GM21825 (cell line): ENCODE measurements at regions not wholly inside any gene's neighbourhood (a gene's known extent, or its start where the extent isn't known, plus 50 kb on each side); places are given as distances from the start of the nearest gene placed in this dataset.
"Not testable (repeated sequence)": the region's sequence is repeated elsewhere in the genome, so short reads cannot be mapped to it uniquely, and the experiment has no call there.

ENCODE experiments used
- ATAC-seq: cut with Tn5 transposase; IDR thresholded peaks from one replicate; pipeline ENCODE4 v1.9.1; 2021; ENCODE audit warnings: mild to moderate bottlenecking, moderate library complexity; ENCODE audit not compliant: unreplicated experiment

- no peak for ATAC-seq
Measured at GRCh38 chr7:34385384-34385783, 272.6 kb upstream of the NPSR1 start.

- ATAC-seq = no peak
Measured at GRCh38 chr7:34389332-34390078, 268.5 kb upstream of the NPSR1 start.

DNA sequence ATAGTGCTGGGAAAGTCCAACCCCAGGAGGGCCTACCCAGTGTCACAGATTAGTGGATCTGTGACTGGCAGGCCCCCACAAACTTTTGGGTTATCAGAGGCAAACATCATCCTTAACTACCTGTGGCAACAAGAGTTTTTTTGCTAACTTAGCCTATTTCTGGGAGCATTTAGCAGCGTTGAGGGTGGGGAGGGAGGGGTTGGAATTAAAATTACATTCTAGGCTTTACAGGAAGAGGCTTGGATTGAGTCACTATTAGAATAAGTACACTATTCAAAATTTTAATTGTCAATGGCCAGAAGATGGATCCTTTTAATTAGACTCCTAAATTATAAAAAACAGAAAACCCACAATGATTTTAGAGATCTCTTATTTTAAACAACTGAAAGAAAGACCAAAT is 267.9 kb upstream of the NPSR1 start:
- no peak for ATAC-seq

DNA sequence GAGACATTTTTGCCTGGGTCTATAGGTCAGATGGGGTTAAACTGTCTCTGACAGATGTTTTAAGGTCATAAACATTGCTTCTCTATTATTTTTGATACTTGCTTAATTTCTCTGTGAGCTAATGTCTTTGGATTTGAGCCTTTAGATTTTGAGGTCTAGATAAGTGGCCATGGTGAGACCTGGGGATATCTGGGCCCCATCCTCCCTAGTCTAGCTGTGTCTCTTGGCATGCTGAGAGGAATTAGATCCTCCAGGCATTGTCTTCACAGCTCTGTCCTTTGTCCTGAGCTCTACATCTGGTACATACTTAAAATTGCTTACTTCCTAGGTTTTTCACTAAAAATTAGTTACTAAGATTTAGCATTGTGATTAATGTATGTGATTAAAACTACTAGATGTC is 265.0 kb upstream of the NPSR1 start:
- no peak for ATAC-seq

DNA sequence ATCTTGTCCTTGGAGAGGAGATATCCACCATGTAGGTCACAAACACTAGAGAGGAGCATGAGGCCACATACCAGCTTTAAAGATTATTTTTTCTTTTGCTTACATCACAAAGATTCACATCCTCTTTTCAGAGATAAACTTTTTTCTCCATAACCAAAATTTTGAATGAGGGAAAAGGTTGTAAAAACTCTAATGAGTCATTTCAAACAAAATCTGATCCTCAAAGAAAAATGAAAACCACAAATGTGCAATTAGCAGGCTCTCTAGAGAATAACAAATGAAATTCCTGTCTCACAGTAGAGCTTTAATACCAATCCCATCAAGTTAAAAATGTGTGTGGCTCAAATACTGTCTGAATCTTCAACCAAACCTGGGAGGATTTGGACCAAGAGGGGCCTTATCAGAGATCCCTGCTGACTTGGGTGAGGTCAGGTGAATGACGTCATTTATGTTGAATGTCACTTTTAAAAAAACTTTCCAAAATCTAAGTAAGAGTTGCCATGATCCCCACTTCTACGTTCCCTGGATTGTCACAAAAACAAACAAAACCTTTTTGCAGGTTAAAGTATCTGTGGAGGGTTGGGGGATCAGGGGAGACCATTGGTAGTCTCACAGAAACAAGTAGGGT is 261.5 kb upstream of the NPSR1 start:
- no peak for ATAC-seq

DNA sequence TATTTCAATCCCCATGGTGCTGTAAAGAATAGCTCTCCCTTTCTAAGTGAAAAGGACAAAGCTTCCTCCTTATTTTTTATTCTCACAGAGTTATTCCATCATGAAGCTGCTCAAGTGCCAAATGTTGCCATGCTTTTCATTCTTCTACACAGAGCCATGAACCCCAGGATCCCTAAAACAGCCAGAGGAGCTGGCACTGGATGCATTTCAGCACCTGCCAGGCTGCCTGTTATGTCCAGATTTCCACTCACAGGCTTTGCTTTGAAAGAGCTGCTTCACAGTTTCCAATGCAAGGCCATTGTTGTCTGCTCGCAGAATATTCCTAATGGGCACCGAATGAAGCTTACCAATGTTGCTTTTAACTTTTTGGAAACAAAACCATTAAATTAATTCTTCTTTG is 256.2 kb upstream of the NPSR1 start:
- no peak for ATAC-seq

GRCh38 chr7:34406848-34407530 is 251.0 kb upstream of the NPSR1 start:
- ATAC-seq = no peak

- ATAC-seq = no peak
Measured at GRCh38 chr7:34407586-34407985, 250.4 kb upstream of the NPSR1 start.

- no peak for ATAC-seq
Measured at GRCh38 chr7:34417781-34418180, 240.2 kb upstream of the NPSR1 start.

GRCh38 chr7:34421526-34421925 is 236.5 kb upstream of the NPSR1 start:
- no peak for ATAC-seq

- no peak for ATAC-seq
Measured at GRCh38 chr7:34425194-34425593, 232.8 kb upstream of the NPSR1 start.

DNA sequence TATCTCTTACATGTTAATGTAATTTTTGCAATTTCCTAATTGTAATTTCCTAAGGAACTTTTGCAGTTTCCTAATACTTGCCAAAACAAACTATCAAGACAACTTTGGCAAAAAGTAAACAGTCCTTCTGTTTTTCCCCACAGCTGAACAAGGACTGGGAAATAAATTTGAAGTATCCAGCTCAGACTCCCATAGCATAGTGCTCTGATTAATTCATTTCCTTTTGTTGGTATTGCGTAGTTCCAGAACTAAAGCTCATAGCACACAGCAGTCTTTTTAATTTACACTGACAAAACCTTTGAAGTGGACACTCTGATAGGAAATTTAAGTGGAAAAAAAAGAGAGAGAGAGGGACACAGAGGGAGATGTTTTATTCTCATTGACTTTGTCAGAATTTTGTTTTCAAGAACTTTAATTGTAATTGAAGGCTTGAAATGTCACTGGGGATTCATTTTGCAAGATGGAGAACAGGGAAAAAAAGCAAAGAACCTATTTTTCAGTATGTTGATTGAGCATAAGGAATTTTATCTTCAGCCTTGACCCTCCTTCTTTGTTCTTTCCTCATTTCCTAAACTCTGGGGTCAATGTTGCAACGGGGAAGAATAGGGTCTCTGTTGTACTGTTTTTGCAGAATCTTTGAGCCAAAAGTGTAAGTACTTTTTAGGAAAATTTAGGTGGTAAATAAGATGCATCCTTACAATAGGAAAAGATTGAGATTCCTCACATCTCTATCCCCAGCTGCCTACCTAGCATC is 232.2 kb upstream of the NPSR1 start:
- no peak for ATAC-seq

- no peak for ATAC-seq
Measured at GRCh38 chr7:34430456-34430855, 227.6 kb upstream of the NPSR1 start.

DNA sequence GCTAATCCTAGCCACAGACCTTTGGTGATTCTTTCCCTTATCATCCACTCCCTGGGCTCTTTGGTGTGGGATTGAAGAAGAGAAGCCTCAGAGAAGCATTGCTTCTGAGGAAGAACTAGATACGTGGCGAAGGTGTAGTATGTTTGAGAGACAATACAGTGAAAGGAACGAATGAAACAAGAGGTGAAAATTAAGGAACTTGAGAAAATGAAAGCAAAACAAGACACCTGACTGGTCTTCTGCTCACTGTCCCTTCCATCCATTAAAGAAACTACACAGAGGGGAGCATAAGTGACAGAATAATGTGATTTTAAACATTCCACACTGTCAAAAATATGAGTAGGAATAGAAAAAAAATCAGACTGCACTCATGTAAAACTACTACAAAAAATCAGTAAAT is 219.6 kb upstream of the NPSR1 start:
- no peak for ATAC-seq

DNA sequence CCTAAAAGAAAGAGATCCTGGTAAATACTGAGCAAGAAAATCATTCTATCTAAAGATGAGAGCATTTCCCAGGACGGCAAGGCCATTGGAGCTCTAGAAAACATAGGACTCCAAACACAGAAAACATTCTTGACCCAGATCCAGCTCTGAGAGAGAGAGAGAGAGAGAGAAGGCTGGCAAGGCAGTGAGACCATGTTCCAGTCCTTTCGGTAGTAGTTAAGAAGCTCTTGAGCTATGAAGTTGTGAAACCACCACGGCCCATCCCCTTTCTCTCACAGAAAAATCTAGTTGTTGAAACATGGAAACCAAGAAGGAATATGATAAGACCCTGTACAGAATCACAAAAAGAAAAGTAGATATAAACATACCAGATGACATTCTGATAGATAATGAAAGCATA is 212.4 kb upstream of the NPSR1 start:
- ATAC-seq = no peak

DNA sequence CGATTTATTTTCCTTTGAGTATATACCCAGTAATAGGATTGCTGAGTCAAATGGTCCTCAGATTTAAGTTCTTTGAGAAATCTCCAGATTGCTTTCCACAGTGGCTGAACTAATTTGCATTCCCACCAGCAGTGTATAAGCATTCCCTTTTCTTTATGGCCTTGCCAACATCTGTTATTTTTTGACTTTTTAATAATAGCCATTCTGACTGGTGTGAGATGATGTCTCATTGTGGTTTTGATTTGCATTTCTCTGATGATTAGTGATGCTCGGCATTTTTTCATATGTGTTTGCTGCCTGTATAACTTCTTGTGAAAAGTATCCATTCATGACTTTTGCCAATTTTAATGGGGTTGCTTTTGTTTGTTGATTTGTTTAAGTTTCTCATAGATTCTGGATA is 209.5 kb upstream of the NPSR1 start:
- not testable (repeated sequence) for ATAC-seq

- ATAC-seq = no peak
Measured at GRCh38 chr7:34449765-34450164, 208.3 kb upstream of the NPSR1 start.

DNA sequence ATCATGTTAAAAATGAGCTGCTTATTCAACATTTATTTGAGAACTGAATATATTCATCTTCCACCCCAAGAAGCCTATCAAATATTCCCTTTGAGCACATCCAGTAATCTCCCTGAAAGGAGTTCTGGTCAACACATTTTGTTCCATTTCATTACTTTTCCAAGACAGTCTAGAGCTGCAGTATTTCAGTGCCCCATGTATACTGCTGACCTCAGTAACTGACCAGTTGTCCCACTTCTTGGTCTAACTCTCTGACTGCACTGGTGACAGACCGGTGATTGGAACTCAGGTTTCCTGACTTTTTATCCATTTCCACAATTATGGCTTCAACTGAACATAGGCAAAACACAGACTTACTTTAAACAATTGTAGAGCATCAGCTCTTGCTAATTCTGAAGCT is 206.8 kb upstream of the NPSR1 start:
- no peak for ATAC-seq

DNA sequence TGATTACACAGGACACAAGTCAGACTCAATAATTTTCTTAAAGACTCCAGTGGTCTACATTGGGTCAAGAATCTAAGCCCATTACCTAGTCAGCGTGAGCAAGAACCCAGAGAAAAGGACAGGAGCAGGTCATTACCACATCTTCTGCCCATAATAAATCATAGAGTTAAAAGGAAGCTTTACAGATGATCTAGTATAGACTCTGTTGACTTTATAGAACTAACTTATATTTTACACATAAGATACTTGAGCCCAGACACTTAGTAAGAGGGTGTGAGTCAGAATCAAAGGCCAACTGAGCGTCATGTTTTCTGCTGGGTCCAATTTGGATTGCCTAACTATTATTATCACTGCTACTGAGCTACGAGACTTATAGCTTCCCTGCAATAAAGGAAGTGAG is 206.1 kb upstream of the NPSR1 start:
- no peak for ATAC-seq

GRCh38 chr7:34452363-34452762 is 205.7 kb upstream of the NPSR1 start:
- no peak for ATAC-seq

DNA sequence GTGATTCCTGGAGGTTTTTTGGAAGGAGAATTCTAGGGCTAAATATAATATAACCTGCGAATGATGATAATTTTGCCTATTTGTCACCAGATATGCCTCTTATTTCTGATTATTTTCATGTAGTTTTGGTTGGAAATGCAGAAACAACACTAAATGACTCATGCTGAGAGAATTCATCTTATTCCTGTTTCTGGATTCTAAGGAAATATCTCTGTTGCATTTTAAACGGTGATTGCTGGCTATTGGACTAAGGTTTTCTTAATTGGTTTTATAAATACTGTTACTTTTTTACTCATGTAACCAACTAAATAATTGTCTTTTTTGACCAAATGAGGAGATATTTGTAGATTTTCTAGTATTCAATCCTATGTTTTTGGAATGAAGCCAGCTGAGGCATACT is 204.9 kb upstream of the NPSR1 start:
- ATAC-seq = no peak

- no peak for ATAC-seq
Measured at GRCh38 chr7:34454381-34454780, 203.6 kb upstream of the NPSR1 start.
